K562 (cell line): ENCODE measurements at regions not wholly inside any gene's neighbourhood (a gene's known extent, or its start where the extent isn't known, plus 50 kb on each side); places are given as distances from the start of the nearest gene placed in this dataset.

Experiments
- ATAC-seq: fragments of 200-7000 bp; cut with Tn5 transposase; 3 replicates; pipeline ENCODE4 v1.9.1; 2020; ENCODE audit warnings: moderate library complexity
- BruUV-seq: library from RNA; stranded (reverse); fragments of 400-500 nt; replicated peaks from 2 replicates; lab custom pipeline; 2021; lab: Mats Ljungman, UMichigan
- CTCF ChIA-PET: fragments of 300-600 bp; formaldehyde crosslinking; extraction: SDS; loops from one replicate; lab custom pipeline; 2021; ENCODE audit warnings: low intra/inter-chr PET ratio; lab: Yijun Ruan, JAX
- POLR2A ChIA-PET: fragments of 300-600, 350-650 bp; sonication (Branson Sonifier 250); formaldehyde crosslinking; extraction: SDS; loops from one replicate; lab custom pipeline; 2021; ENCODE audit warnings: antibody characterized with exemption, inconsistent platforms; lab: Yijun Ruan, JAX
- DNase-seq, 4 experiments: peaks; one replicate each; pipeline versions ENCODE4 v3.0.0 to v3.0.0-alpha.2; 2011 to 2018; ENCODE audit warnings: low spot score in 3 of 4, mixed read lengths in 3 of 4; ENCODE audit errors: extremely low read depth in 1 of 4
- FAIRE-seq: peaks from 2 replicates; lab custom pipeline; 2011; peaks lifted over from hg19 to GRCh38; lab: Jason Lieb, UNC
- H2AFZ ChIP-seq: 2 replicates; pipeline ENCODE4 v1.6.0; 2011; ENCODE audit warnings: low read depth, low read length, control low read depth, inconsistent platforms
- H3K27ac ChIP-seq: fragments of 200-600 bp; 3 replicates; pipeline ENCODE4 v1.8.0; 2011; ENCODE audit warnings: low read depth, mild to moderate bottlenecking, control low read depth, inconsistent platforms, low read length, moderate library complexity, mixed read lengths; ENCODE audit errors: extremely low read depth
- H3K27me3 ChIP-seq, 2 experiments: fragments of 300-600 bp in 1 of 2; 2 replicates in 1 of 2; 3 replicates in 1 of 2; pipeline versions ENCODE4 v1.6.0 to v1.8.0; 2011; ENCODE audit warnings: inconsistent platforms in 2 of 2, low read length in 2 of 2, mild to moderate bottlenecking in 1 of 2, mixed read lengths in 1 of 2, moderate library complexity in 1 of 2; ENCODE audit not compliant: control insufficient read depth in 2 of 2, insufficient read depth in 2 of 2
- H3K36me3 ChIP-seq: fragments of 300-600 bp; 3 replicates; pipeline ENCODE4 v1.8.0; 2011; ENCODE audit warnings: mild to moderate bottlenecking, low read length, inconsistent platforms; ENCODE audit not compliant: control insufficient read depth, insufficient read depth
- H3K4me1 ChIP-seq, 2 experiments: fragments of 200-600 bp in 1 of 2; replicated peaks in 1 of 2; 2 replicates in 1 of 2; 3 replicates in 1 of 2; pipeline versions ENCODE4 v1.5.1 to v1.8.0; 2011; ENCODE audit warnings: inconsistent platforms in 2 of 2, low read length in 2 of 2, mild to moderate bottlenecking in 1 of 2, mixed read lengths in 1 of 2, moderate library complexity in 1 of 2; ENCODE audit not compliant: control insufficient read depth in 2 of 2, insufficient read depth in 2 of 2
- H3K4me2 ChIP-seq: 2 replicates; pipeline ENCODE4 v1.6.1; 2011; ENCODE audit warnings: low read length, control low read depth, inconsistent platforms, mixed read lengths; ENCODE audit not compliant: insufficient read depth
- H3K4me3 ChIP-seq: fragments of 200-600 bp; sonication (generic), shearing (Covaris generic); 2 replicates; pipeline ENCODE4 v1.5.1; 2016; ENCODE audit warnings: control low read depth, inconsistent platforms
- H3K79me2 ChIP-seq: fragments of 200-600 bp; 3 replicates; pipeline ENCODE4 v1.8.0; 2011; ENCODE audit warnings: low read length, inconsistent platforms; ENCODE audit not compliant: control insufficient read depth, insufficient read depth
- H3K9ac ChIP-seq, 2 experiments: 2 replicates each; pipeline versions ENCODE4 v1.6.0 to v1.6.1; 2011; ENCODE audit warnings: low read depth in 2 of 2, low read length in 2 of 2, control low read depth in 1 of 2, inconsistent platforms in 1 of 2, mild to moderate bottlenecking in 1 of 2, mixed read lengths in 1 of 2; ENCODE audit not compliant: insufficient read depth in 1 of 2
- H3K9me1 ChIP-seq: one replicate; pipeline ENCODE4 v1.6.0; 2011; ENCODE audit warnings: inconsistent platforms, mild to moderate bottlenecking, low read length, moderate library complexity; ENCODE audit not compliant: control insufficient read depth, insufficient read depth
- H3K9me3 ChIP-seq: replicated peaks from 2 replicates; pipeline ENCODE4 v1.5.1; 2011; ENCODE audit warnings: low read depth, low read length, inconsistent platforms; ENCODE audit not compliant: control insufficient read depth, insufficient read depth
- H4K20me1 ChIP-seq: replicated peaks from 2 replicates; pipeline ENCODE4 v1.6.1; 2011; ENCODE audit warnings: low read length, inconsistent platforms, mixed read lengths; ENCODE audit not compliant: control insufficient read depth, insufficient read depth
- CCAR2 ChIP-seq: fragments of 200-400 bp; formaldehyde crosslinking; IDR thresholded peaks from 2 replicates; pipeline ENCODE4 v1.6.1; 2017; ENCODE audit warnings: mild to moderate bottlenecking, low read depth, low read length
- ETV5 ChIP-seq: sonication (generic); formaldehyde crosslinking; IDR thresholded peaks from 2 replicates; pipeline ENCODE4 v1.4.0; 2020; ENCODE audit warnings: low read depth, mild to moderate bottlenecking, missing genetic modification reagents
- EZH2 ChIP-seq: IDR thresholded peaks from 2 replicates; pipeline ENCODE4 v1.6.1; 2012; ENCODE audit warnings: low read depth, mild to moderate bottlenecking, inconsistent platforms, low read length, borderline replicate concordance
- MEF2D ChIP-seq: conservative IDR thresholded peaks from 2 replicates; pipeline ENCODE4 v1.6.1; 2016; ENCODE audit warnings: low read depth, missing genetic modification characterization, missing compliant biosample characterization
- PTRF ChIP-seq: fragments of 450-650 bp; IDR thresholded peaks from 2 replicates; pipeline ENCODE4 v1.6.1; 2016; ENCODE audit warnings: mild to moderate bottlenecking, missing genetic modification characterization, missing compliant biosample characterization
- TOE1 ChIP-seq, 2 experiments: fragments of 450-650 bp in 1 of 2; sonication (generic) in 1 of 2; formaldehyde crosslinking in 1 of 2; IDR thresholded peaks; 2 replicates each; pipeline versions ENCODE4 v1.7.1 to v1.8.0; 2016 to 2022; ENCODE audit warnings: borderline replicate concordance in 2 of 2, mild to moderate bottlenecking in 2 of 2, antibody characterized with exemption in 1 of 2, inconsistent platforms in 1 of 2, low read depth in 1 of 2, missing genetic modification reagents in 1 of 2, moderate library complexity in 1 of 2
- ZBTB1 ChIP-seq: sonication (generic); formaldehyde crosslinking; IDR thresholded peaks from 2 replicates; pipeline ENCODE4 v1.8.1; 2023; ENCODE audit warnings: missing genetic modification reagents, low read depth, mild to moderate bottlenecking, borderline replicate concordance
- ZNF24 ChIP-seq: fragments of 450-650 bp; IDR thresholded peaks from 2 replicates; pipeline ENCODE4 v1.6.1; 2016
- ZNF695 ChIP-seq: fragments of 450-650 bp; formaldehyde crosslinking; IDR thresholded peaks from 2 replicates; pipeline ENCODE4 v1.4.0; 2020; ENCODE audit warnings: mild to moderate bottlenecking, moderate library complexity
- WGBS: fragments of 100-300 bp; shearing (Covaris generic); methylation state at CpG from one replicate; pipeline ENCODE4 v1.1.6; 2016; ENCODE audit warnings: low coverage, mixed read lengths; ENCODE audit not compliant: insufficient coverage; ENCODE audit errors: missing lambda C conversion rate; 5-methylcytosine and 5-hydroxymethylcytosine counted together
- in situ Hi-C: fragments of 300-500 bp; cut with MboI; formaldehyde crosslinking; loops from 4 replicates; pipeline ENCODE4 v1.15.0; 2018; ENCODE audit warnings: inconsistent platforms, mixed read lengths
- intact Hi-C: fragments of 100-400 bp; cut with micrococcal nuclease; formaldehyde crosslinking; loops from 2 replicates; pipeline ENCODE4 v1.14.2; 2022
- TF ChIP-seq, protein P1 (sequence below): fragments of 250-450 bp; sonication (Bioruptor Pico); IDR thresholded peaks from 2 replicates; pipeline ENCODE4 v1.8.0; 2021; ENCODE audit warnings: moderate library complexity, mild to moderate bottlenecking, inconsistent platforms
- TF ChIP-seq, protein P2 (sequence below): fragments of 450-650 bp; formaldehyde crosslinking; conservative IDR thresholded peaks from 2 replicates; pipeline ENCODE4 v1.4.0; 2022; ENCODE audit warnings: mild to moderate bottlenecking, missing genetic modification characterization

DNA sequence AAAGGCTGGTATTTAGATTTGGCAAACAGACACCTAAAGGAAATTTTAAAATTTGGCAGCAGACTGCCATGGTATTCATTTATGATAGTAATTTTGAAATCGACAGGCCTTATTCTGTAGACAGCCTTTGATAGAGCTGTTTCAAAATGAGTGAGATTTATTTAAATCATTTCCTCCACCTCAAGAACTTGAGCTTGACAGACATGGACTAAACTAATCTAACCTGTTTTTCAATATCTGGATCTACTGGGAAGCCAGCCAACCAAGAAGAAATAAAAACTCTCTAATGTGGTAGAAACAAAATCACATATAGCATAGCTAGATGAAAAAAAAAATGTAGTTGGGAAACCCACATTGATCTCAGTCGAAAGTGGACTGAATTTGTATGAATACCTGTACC, 56.9 kb upstream of the RASA1 start:
- ChIA-PET POLR2A (no interaction called here), CTCF (no interaction called here)
- no peak overlapping the region for H3K27ac ChIP-seq
- TF ChIP-seq ETV5 (no peak), PTRF (tag) (no peak), TOE1 (IDR thresholded peaks at IDR 0.05; ENCODE audit: borderline replicate concordance) (no peak), TOE1 (CRISPR knock-in tag; IDR thresholded peaks at IDR 0.05; ENCODE audit: borderline replicate concordance, low read depth) (no peak), ZBTB1 (CRISPR knock-in tag) (no peak), ZNF24 (no peak), CCAR2 (no peak), MEF2D (tag) (no peak), ZNF695 (CRISPR knock-in tag) (no peak), EZH2 (no peak)
- TF ChIP-seq, protein P1, sequence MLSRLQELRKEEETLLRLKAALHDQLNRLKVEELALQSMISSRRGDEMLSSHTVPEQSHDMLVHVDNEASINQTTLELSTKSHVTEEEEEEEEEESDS (CRISPR knock-in tag): no peak
- TF ChIP-seq, protein P2, sequence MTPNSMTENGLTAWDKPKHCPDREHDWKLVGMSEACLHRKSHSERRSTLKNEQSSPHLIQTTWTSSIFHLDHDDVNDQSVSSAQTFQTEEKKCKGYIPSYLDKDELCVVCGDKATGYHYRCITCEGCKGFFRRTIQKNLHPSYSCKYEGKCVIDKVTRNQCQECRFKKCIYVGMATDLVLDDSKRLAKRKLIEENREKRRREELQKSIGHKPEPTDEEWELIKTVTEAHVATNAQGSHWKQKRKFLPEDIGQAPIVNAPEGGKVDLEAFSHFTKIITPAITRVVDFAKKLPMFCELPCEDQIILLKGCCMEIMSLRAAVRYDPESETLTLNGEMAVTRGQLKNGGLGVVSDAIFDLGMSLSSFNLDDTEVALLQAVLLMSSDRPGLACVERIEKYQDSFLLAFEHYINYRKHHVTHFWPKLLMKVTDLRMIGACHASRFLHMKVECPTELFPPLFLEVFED: no peak
- no peak overlapping the region for H2AFZ ChIP-seq
- no peaks in the 10 kb centered on the region for H3K9me1 ChIP-seq
- H3K27me3 ChIP-seq: no peaks in the 10 kb centered on the region; a peak in 1 of 5 replicates
- H3K9me3 ChIP-seq: no peaks in the 10 kb centered on the region
- FAIRE-seq: no peak
- no peaks in the 10 kb centered on the region for H3K36me3 ChIP-seq
- in situ Hi-C loops (no loop called here), intact Hi-C loops (no loop called here)
- H3K79me2 ChIP-seq: no peaks in the 10 kb centered on the region
- no peaks in the 10 kb centered on the region for H3K4me1 ChIP-seq
- H4K20me1 ChIP-seq: no peaks in the 10 kb centered on the region
- WGBS: 0% methylated on average over 2 of the region's 2 CpGs
- no TSS peak for BruUV-seq
- no peak overlapping the region for H3K4me3 ChIP-seq
- no peak overlapping the region for H3K4me2 ChIP-seq
- no peak for DNase-seq
- H3K9ac ChIP-seq: no peak overlapping the region
- no peak for ATAC-seq
